ENCODE measurements at regions not wholly inside any gene's neighbourhood (a gene's known extent, or its start where the extent isn't known, plus 50 kb on each side); places are given as distances from the start of the nearest gene placed in this dataset.

DNA sequence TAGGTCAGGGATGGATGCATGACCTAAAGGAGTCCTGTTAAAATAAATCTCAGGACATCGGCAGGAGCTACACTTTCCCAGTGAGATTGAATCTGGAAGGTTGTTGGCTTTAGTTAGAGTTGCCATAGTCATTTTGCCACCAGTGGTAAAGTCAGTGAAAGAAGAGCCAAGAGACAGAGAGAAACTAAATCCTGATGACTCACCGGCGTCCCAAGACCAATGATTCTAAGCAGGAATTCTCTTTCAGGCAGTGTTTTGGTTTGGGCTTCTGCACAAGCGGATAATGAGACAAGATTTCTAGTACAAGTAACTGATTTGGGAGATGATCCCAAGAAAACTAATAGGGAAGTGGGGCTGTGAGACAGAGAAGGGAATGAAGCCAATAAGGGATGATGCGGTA lies 88.8 kb upstream of the ETS2 start:
- H3K4me3 ChIP-seq (ENCODE audit: low read length), result no peak overlapping the region
- H3K4me1 ChIP-seq (ENCODE audit: control insufficient read depth, insufficient read depth, low read length), result no peaks in the 10 kb centered on the region
- no peaks in the 10 kb centered on the region for H3K9me3 ChIP-seq (ENCODE audit: control insufficient read depth, insufficient read depth, low read length)
- no peaks in the 10 kb centered on the region for H3K36me3 ChIP-seq (ENCODE audit: control insufficient read depth, insufficient read depth, low read length)
- no CpG with 5 or more reads among the region's 5 CpGs for WGBS (ENCODE audit: insufficient coverage, insufficient read length)
- H3K27ac ChIP-seq (ENCODE audit: low read length), result no peak overlapping the region
- no peaks in the 10 kb centered on the region for H3K27me3 ChIP-seq (ENCODE audit: control insufficient read depth, insufficient read depth, low read length)
- DNase-seq (ENCODE audit: low read depth, low spot score), result no peak

- WGBS (ENCODE audit: insufficient coverage, insufficient read length), result no CpG with 5 or more reads among the region's 3 CpGs
- DNase-seq (ENCODE audit: low read depth, low spot score), result no peak
- Histone ChIP-seq H3K9me3 (ENCODE audit: control insufficient read depth, insufficient read depth, low read length) (no peaks in the 10 kb centered on the region), H3K27me3 (ENCODE audit: control insufficient read depth, insufficient read depth, low read length) (no peaks in the 10 kb centered on the region), H3K27ac (ENCODE audit: low read length) (no peak overlapping the region), H3K4me3 (ENCODE audit: low read length) (no peak overlapping the region), H3K4me1 (ENCODE audit: control insufficient read depth, insufficient read depth, low read length) (no peaks in the 10 kb centered on the region), H3K36me3 (ENCODE audit: control insufficient read depth, insufficient read depth, low read length) (no peaks in the 10 kb centered on the region)
Observed at GRCh38 chr21:38718481-38718880, 87.2 kb upstream of the ETS2 start.

DNA sequence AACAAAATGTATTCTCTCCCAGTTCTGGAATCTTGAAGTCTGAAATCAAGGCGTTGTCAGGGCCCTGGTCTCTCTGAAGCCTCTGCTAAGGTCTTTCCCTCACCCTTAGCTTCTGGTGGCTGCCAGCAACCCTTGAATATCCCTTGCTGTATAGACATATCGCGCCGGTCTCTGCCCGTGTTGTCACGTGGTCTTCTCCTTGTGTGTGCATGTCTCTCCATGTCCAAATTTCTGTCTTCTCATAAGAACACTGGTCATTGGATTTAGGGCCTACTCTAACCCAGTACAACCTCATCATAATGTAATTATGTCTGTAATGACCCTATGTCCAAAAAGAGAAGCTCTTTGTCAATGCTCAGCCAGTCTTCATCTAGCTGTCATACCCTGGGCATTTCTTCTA lies 85.7 kb upstream of the ETS2 start:
- Histone ChIP-seq H3K36me3 (ENCODE audit: control insufficient read depth, insufficient read depth, low read length) (no peaks in the 10 kb centered on the region), H3K9me3 (ENCODE audit: control insufficient read depth, insufficient read depth, low read length) (no peaks in the 10 kb centered on the region), H3K4me1 (ENCODE audit: control insufficient read depth, insufficient read depth, low read length) (no peaks in the 10 kb centered on the region), H3K4me3 (ENCODE audit: low read length) (no peak overlapping the region), H3K27ac (ENCODE audit: low read length) (no peak overlapping the region), H3K27me3 (ENCODE audit: control insufficient read depth, insufficient read depth, low read length) (no peaks in the 10 kb centered on the region)
- no CpG with 5 or more reads among the region's 6 CpGs for WGBS (ENCODE audit: insufficient coverage, insufficient read length)
- DNase-seq (ENCODE audit: low read depth, low spot score), result no peak

GRCh38 chr21:38721055-38721454 lies 84.7 kb upstream of the ETS2 start:
- Histone ChIP-seq H3K4me1 (ENCODE audit: control insufficient read depth, insufficient read depth, low read length) (no peaks in the 10 kb centered on the region), H3K9me3 (ENCODE audit: control insufficient read depth, insufficient read depth, low read length) (no peaks in the 10 kb centered on the region), H3K27me3 (ENCODE audit: control insufficient read depth, insufficient read depth, low read length) (no peaks in the 10 kb centered on the region), H3K27ac (ENCODE audit: low read length) (no peak overlapping the region), H3K4me3 (ENCODE audit: low read length) (no peak overlapping the region), H3K36me3 (ENCODE audit: control insufficient read depth, insufficient read depth, low read length) (no peaks in the 10 kb centered on the region)
- WGBS (ENCODE audit: insufficient coverage, insufficient read length), result no CpG with 5 or more reads among the region's 6 CpGs
- DNase-seq (ENCODE audit: low read depth, low spot score), result no peak

- no peak overlapping the region for H3K4me3 ChIP-seq (ENCODE audit: low read length)
- no peak overlapping the region for H3K27ac ChIP-seq (ENCODE audit: low read length)
- no CpG with 5 or more reads among the region's 6 CpGs for WGBS (ENCODE audit: insufficient coverage, insufficient read length)
- no peaks in the 10 kb centered on the region for H3K27me3 ChIP-seq (ENCODE audit: control insufficient read depth, insufficient read depth, low read length)
- H3K36me3 ChIP-seq (ENCODE audit: control insufficient read depth, insufficient read depth, low read length), result no peaks in the 10 kb centered on the region
- no peaks in the 10 kb centered on the region for H3K4me1 ChIP-seq (ENCODE audit: control insufficient read depth, insufficient read depth, low read length)
- no peak for DNase-seq (ENCODE audit: low read depth, low spot score)
- no peaks in the 10 kb centered on the region for H3K9me3 ChIP-seq (ENCODE audit: control insufficient read depth, insufficient read depth, low read length)
Observed at GRCh38 chr21:38721958-38722357, 83.8 kb upstream of the ETS2 start.

DNA sequence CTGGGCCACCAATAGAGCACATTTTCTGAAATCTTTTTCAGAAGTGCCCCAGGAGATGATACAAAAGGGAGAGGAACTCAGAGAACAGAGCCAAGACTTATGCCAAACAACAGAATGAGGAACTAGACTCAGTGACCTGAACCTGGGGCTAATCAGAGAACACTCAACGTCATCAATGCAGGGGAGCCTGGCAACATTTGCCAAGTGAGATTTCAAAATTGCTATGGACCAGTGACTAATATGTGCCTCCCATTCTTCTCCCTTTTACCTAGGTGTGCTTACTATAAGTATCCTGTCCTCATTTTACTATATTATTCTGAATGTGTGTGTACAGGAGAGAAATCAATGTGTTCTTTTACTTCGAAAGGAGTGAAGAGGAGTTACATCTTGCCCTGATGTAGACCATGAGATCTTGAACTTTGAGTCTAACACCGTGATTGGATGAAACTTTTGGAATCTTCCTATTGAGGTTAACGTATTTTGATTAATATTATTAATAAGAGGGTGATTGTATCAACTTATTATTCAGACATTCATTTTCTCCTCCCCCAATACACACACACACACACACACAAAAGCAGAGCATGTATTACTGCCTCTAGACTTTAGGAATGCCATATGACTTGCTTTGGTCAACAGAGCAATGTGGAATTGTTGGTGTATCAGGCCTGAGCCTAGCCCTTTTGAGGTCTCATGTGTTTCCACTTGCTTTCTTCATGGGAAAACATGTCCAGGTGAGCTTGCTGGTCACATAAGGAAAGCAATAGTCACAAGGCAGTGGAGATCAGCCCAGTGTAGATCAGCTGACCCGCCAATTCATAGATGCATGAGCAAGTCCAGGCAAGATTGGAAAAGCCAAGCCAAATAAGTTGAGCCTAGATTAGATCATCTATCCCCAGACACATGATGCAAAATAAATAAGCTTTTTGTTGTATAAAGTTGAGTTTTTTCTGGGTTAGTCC lies 80.3 kb upstream of the ETS2 start:
- H3K4me3 ChIP-seq (ENCODE audit: low read length), result no peak overlapping the region
- H3K36me3 ChIP-seq (ENCODE audit: control insufficient read depth, insufficient read depth, low read length), result no peaks in the 10 kb centered on the region
- peaks cover 1% of the 10 kb centered on the region; the same call in 1 of the 2 replicates for H3K4me1 ChIP-seq (ENCODE audit: control insufficient read depth, insufficient read depth, low read length)
- WGBS (ENCODE audit: insufficient coverage, insufficient read length), result no CpG with 5 or more reads among the region's 5 CpGs
- no peak overlapping the region for H3K27ac ChIP-seq (ENCODE audit: low read length)
- no peaks in the 10 kb centered on the region for H3K9me3 ChIP-seq (ENCODE audit: control insufficient read depth, insufficient read depth, low read length)
- H3K27me3 ChIP-seq (ENCODE audit: control insufficient read depth, insufficient read depth, low read length), result no peaks in the 10 kb centered on the region
- DNase-seq (ENCODE audit: low read depth, low spot score), result no peak

- Histone ChIP-seq H3K4me1 (ENCODE audit: control insufficient read depth, insufficient read depth, low read length) (peaks cover 1% of the 10 kb centered on the region; the same call in 1 of the 2 replicates), H3K27me3 (ENCODE audit: control insufficient read depth, insufficient read depth, low read length) (no peaks in the 10 kb centered on the region), H3K27ac (ENCODE audit: low read length) (no peak overlapping the region), H3K4me3 (ENCODE audit: low read length) (no peak overlapping the region), H3K9me3 (ENCODE audit: control insufficient read depth, insufficient read depth, low read length) (no peaks in the 10 kb centered on the region), H3K36me3 (ENCODE audit: control insufficient read depth, insufficient read depth, low read length) (no peaks in the 10 kb centered on the region)
- WGBS (ENCODE audit: insufficient coverage, insufficient read length), result no CpG with 5 or more reads among the region's 1 CpG
- no peak for DNase-seq (ENCODE audit: low read depth, low spot score)
Observed at GRCh38 chr21:38726482-38726881, 79.2 kb upstream of the ETS2 start.

- H3K27me3 ChIP-seq (ENCODE audit: control insufficient read depth, insufficient read depth, low read length), result no peaks in the 10 kb centered on the region
- no peaks in the 10 kb centered on the region for H3K36me3 ChIP-seq (ENCODE audit: control insufficient read depth, insufficient read depth, low read length)
- WGBS (ENCODE audit: insufficient coverage, insufficient read length), result no CpG with 5 or more reads among the region's 1 CpG
- peaks cover 1% of the 10 kb centered on the region; the same call in 1 of the 2 replicates for H3K4me1 ChIP-seq (ENCODE audit: control insufficient read depth, insufficient read depth, low read length)
- DNase-seq (ENCODE audit: low read depth, low spot score), result no peak
- no peaks in the 10 kb centered on the region for H3K9me3 ChIP-seq (ENCODE audit: control insufficient read depth, insufficient read depth, low read length)
- H3K4me3 ChIP-seq (ENCODE audit: low read length), result no peak overlapping the region
- no peak overlapping the region for H3K27ac ChIP-seq (ENCODE audit: low read length)
Observed at GRCh38 chr21:38729291-38729690, 76.4 kb upstream of the ETS2 start.

- Histone ChIP-seq H3K9me3 (ENCODE audit: control insufficient read depth, insufficient read depth, low read length) (no peaks in the 10 kb centered on the region), H3K27ac (ENCODE audit: low read length) (no peak overlapping the region), H3K4me3 (ENCODE audit: low read length) (no peak overlapping the region), H3K4me1 (ENCODE audit: control insufficient read depth, insufficient read depth, low read length) (peaks cover 1% of the 10 kb centered on the region; the same call in 1 of the 2 replicates), H3K27me3 (ENCODE audit: control insufficient read depth, insufficient read depth, low read length) (no peaks in the 10 kb centered on the region), H3K36me3 (ENCODE audit: control insufficient read depth, insufficient read depth, low read length) (no peaks in the 10 kb centered on the region)
- DNase-seq (ENCODE audit: low read depth, low spot score), result no peak
- WGBS (ENCODE audit: insufficient coverage, insufficient read length), result no CpG with 5 or more reads among the region's 8 CpGs
Observed at GRCh38 chr21:38729754-38730379, 75.9 kb upstream of the ETS2 start.

GRCh38 chr21:38733972-38734546 lies 71.7 kb upstream of the ETS2 start:
- Histone ChIP-seq H3K4me1 (ENCODE audit: control insufficient read depth, insufficient read depth, low read length) (peaks cover 1% of the 10 kb centered on the region; the same call in 1 of the 2 replicates), H3K27me3 (ENCODE audit: control insufficient read depth, insufficient read depth, low read length) (no peaks in the 10 kb centered on the region), H3K4me3 (ENCODE audit: low read length) (no peak overlapping the region), H3K9me3 (ENCODE audit: control insufficient read depth, insufficient read depth, low read length) (no peaks in the 10 kb centered on the region), H3K36me3 (ENCODE audit: control insufficient read depth, insufficient read depth, low read length) (no peaks in the 10 kb centered on the region), H3K27ac (ENCODE audit: low read length) (no peak overlapping the region)
- no peak for DNase-seq (ENCODE audit: low read depth, low spot score)
- WGBS (ENCODE audit: insufficient coverage, insufficient read length), result no CpG with 5 or more reads among the region's 30 CpGs
